H1 (cell line): ENCODE measurements at regions not wholly inside any gene's neighbourhood (a gene's known extent, or its start where the extent isn't known, plus 50 kb on each side); places are given as distances from the start of the nearest gene placed in this dataset.

Source experiments
- CTCF ChIA-PET: fragments of 300-600 bp; sonication (Branson Sonifier 250); formaldehyde crosslinking; loops from one replicate; lab custom pipeline; 2021; ENCODE audit not compliant: partially characterized antibody; lab: Charles Lee
- POLR2A ChIA-PET: fragments of 300-600 bp; sonication (Branson Sonifier 250); formaldehyde crosslinking; loops from one replicate; lab custom pipeline; 2021; ENCODE audit warnings: inconsistent platforms; ENCODE audit not compliant: partially characterized antibody; lab: Charles Lee
- DNase-seq, 2 experiments: peaks; one replicate each; pipeline versions ENCODE4 v3.0.0 to v3.0.0-alpha.2; 2010 to 2022; ENCODE audit warnings: low spot score in 2 of 2, low read depth in 1 of 2, mixed read lengths in 1 of 2
- FAIRE-seq: peaks from 2 replicates; lab custom pipeline; 2011; peaks lifted over from hg19 to GRCh38; lab: Jason Lieb, UNC
- H2AFZ ChIP-seq: 2 replicates; pipeline ENCODE4 v1.8.1; 2012; ENCODE audit warnings: low read length, inconsistent platforms
- H2AK5ac ChIP-seq: 2 replicates; pipeline ENCODE4 v1.6.1; 2013; ENCODE audit warnings: low read depth, low read length
- H2BK120ac ChIP-seq: replicated peaks from 2 replicates; pipeline ENCODE3; 2013; ENCODE audit warnings: low read depth, low read length, inconsistent platforms
- H2BK12ac ChIP-seq: 2 replicates; pipeline ENCODE4 v1.6.1; 2013; ENCODE audit warnings: low read depth, low read length
- H2BK15ac ChIP-seq: 2 replicates; pipeline ENCODE4 v1.6.1; 2013; ENCODE audit warnings: low read length
- H2BK20ac ChIP-seq: 2 replicates; pipeline ENCODE4 v1.6.1; 2013; ENCODE audit warnings: low read length
- H2BK5ac ChIP-seq: 2 replicates; pipeline ENCODE4 v1.6.1; 2013; ENCODE audit warnings: low read depth, low read length
- H3K14ac ChIP-seq: 2 replicates; pipeline ENCODE4 v1.6.1; 2013; ENCODE audit warnings: inconsistent platforms; ENCODE audit not compliant: insufficient read length
- H3K18ac ChIP-seq: 2 replicates; pipeline ENCODE4 v1.6.1; 2013; ENCODE audit warnings: low read length; ENCODE audit errors: extremely low read depth
- H3K23ac ChIP-seq: 2 replicates; pipeline ENCODE4 v1.6.1; 2013; ENCODE audit warnings: inconsistent platforms; ENCODE audit not compliant: insufficient read length
- H3K23me2 ChIP-seq: 2 replicates; pipeline ENCODE4 v1.6.1; 2013; ENCODE audit warnings: low read depth, low read length
- H3K27ac ChIP-seq: 2 replicates; pipeline ENCODE4 v1.6.1; 2011; ENCODE audit warnings: low read depth, low read length, inconsistent platforms
- H3K27me3 ChIP-seq, 4 experiments: replicated peaks in 1 of 4; 1 replicate in 1 of 4; 2 replicates in 3 of 4; pipeline versions ENCODE4 v1.6.1 to v1.8.1; 2011 to 2013; ENCODE audit warnings: low read length in 3 of 4, mild to moderate bottlenecking in 3 of 4, inconsistent platforms in 2 of 4, mixed read lengths in 2 of 4, moderate library complexity in 1 of 4; ENCODE audit not compliant: control insufficient read depth in 3 of 4, insufficient read depth in 3 of 4; ENCODE audit errors: extremely low read depth in 1 of 4
- H3K36me3 ChIP-seq, 4 experiments: 2 replicates each; pipeline versions ENCODE4 v1.6.1 to v1.8.1; 2011 to 2013; ENCODE audit warnings: mild to moderate bottlenecking in 4 of 4, low read length in 3 of 4, moderate library complexity in 2 of 4, control low read depth in 1 of 4, inconsistent platforms in 1 of 4; ENCODE audit not compliant: insufficient read depth in 4 of 4, control insufficient read depth in 2 of 4
- H3K4ac ChIP-seq: replicated peaks from 2 replicates; pipeline ENCODE3; 2013; ENCODE audit warnings: low read length, low read depth, mixed read lengths, inconsistent platforms; ENCODE audit not compliant: insufficient read length
- H3K4me1 ChIP-seq, 4 experiments: replicated peaks in 1 of 4; 1 replicate in 1 of 4; 2 replicates in 3 of 4; pipeline versions ENCODE4 v1.6.1 to v1.8.1; 2011 to 2013; ENCODE audit warnings: low read length in 3 of 4, inconsistent platforms in 2 of 4, mixed read lengths in 1 of 4; ENCODE audit not compliant: insufficient read depth in 4 of 4, control insufficient read depth in 3 of 4
- H3K4me2 ChIP-seq, 2 experiments: 2 replicates each; pipeline versions ENCODE4 v1.6.1 to v1.8.1; 2011 to 2013; ENCODE audit warnings: low read depth in 2 of 2, low read length in 2 of 2, control low read depth in 1 of 2, inconsistent platforms in 1 of 2, mild to moderate bottlenecking in 1 of 2; ENCODE audit not compliant: insufficient read depth in 1 of 2
- H3K4me3 ChIP-seq, 4 experiments: fragments of 200-600, 300-600 bp in 1 of 4; sonication (generic), shearing (Covaris generic), sonication (Bioruptor Twin) in 1 of 4; 2 replicates each; pipeline versions ENCODE4 v1.5.1 to v1.8.1; 2011 to 2016; ENCODE audit warnings: low read length in 4 of 4, low read depth in 3 of 4, control low read depth in 2 of 4, inconsistent platforms in 2 of 4, mild to moderate bottlenecking in 2 of 4, mixed read lengths in 1 of 4, moderate library complexity in 1 of 4; ENCODE audit not compliant: insufficient read depth in 2 of 4; ENCODE audit errors: extremely low read depth in 1 of 4
- H3K56ac ChIP-seq: replicated peaks from 2 replicates; pipeline ENCODE3; 2013; ENCODE audit warnings: low read depth, mild to moderate bottlenecking, mixed read lengths, low read length, inconsistent platforms; ENCODE audit not compliant: insufficient read length
- H3K79me1 ChIP-seq: 2 replicates; pipeline ENCODE4 v1.6.1; 2013; ENCODE audit warnings: low read depth, low read length, control low read depth
- H3K79me2 ChIP-seq, 2 experiments: 2 replicates each; pipeline versions ENCODE4 v1.6.1 to v1.8.1; 2012 to 2013; ENCODE audit warnings: low read length in 2 of 2, mild to moderate bottlenecking in 2 of 2, inconsistent platforms in 1 of 2; ENCODE audit not compliant: insufficient read depth in 2 of 2, control insufficient read depth in 1 of 2
- H3K9ac ChIP-seq, 4 experiments: replicated peaks in 1 of 4; 1 replicate in 1 of 4; 2 replicates in 3 of 4; pipeline versions ENCODE4 v1.6.1 to v1.8.1; 2011 to 2013; ENCODE audit warnings: low read depth in 3 of 4, low read length in 3 of 4, control low read depth in 2 of 4, mild to moderate bottlenecking in 2 of 4, moderate library complexity in 2 of 4, inconsistent platforms in 1 of 4; ENCODE audit errors: extremely low read depth in 1 of 4
- H3K9me3 ChIP-seq, 2 experiments: 2 replicates each; pipeline versions ENCODE4 v1.6.1 to v1.8.1; 2012 to 2013; ENCODE audit warnings: mild to moderate bottlenecking in 2 of 2, moderate library complexity in 2 of 2, control low read depth in 1 of 2, inconsistent platforms in 1 of 2, low read depth in 1 of 2, low read length in 1 of 2, mixed read lengths in 1 of 2; ENCODE audit not compliant: insufficient read depth in 2 of 2
- H4K20me1 ChIP-seq, 2 experiments: replicated peaks in 1 of 2; 2 replicates each; pipeline versions ENCODE3 to v1.8.1; 2011 to 2013; ENCODE audit warnings: inconsistent platforms in 2 of 2, low read length in 2 of 2, mild to moderate bottlenecking in 1 of 2; ENCODE audit not compliant: insufficient read depth in 2 of 2, control insufficient read depth in 1 of 2
- H4K5ac ChIP-seq: 2 replicates; pipeline ENCODE4 v1.6.1; 2013; ENCODE audit warnings: low read length, low read depth, mixed read lengths, inconsistent platforms; ENCODE audit not compliant: insufficient read length
- H4K8ac ChIP-seq: 2 replicates; pipeline ENCODE4 v1.8.0; 2013; ENCODE audit warnings: mild to moderate bottlenecking, moderate library complexity, low read length, inconsistent platforms; ENCODE audit not compliant: insufficient read depth; ENCODE audit errors: extremely low read depth
- H4K91ac ChIP-seq: replicated peaks from 2 replicates; pipeline ENCODE3; 2013; ENCODE audit warnings: low read length, mixed read lengths, inconsistent platforms; ENCODE audit not compliant: insufficient read length
- BCL11A ChIP-seq, 2 experiments: IDR thresholded peaks; one replicate each; pipeline ENCODE4 v1.6.1; 2011; ENCODE audit warnings: low read depth in 2 of 2, low read length in 2 of 2, mild to moderate bottlenecking in 2 of 2
- GABPA ChIP-seq: IDR thresholded peaks from 2 replicates; pipeline ENCODE4 v1.6.1; 2011; ENCODE audit warnings: mild to moderate bottlenecking, low read length, moderate library complexity, borderline replicate concordance; ENCODE audit not compliant: insufficient read depth
- GTF2F1 ChIP-seq: IDR thresholded peaks from 2 replicates; pipeline ENCODE4 v1.6.1; 2012; ENCODE audit warnings: low read depth, low read length, improper control_type of control experiment, borderline replicate concordance
- KDM1A ChIP-seq: fragments of 200-600, 300-600 bp; sonication (generic); IDR thresholded peaks from 2 replicates; pipeline ENCODE4 v1.7.1; 2016; ENCODE audit warnings: mild to moderate bottlenecking, low read length, borderline replicate concordance
- RNF2 ChIP-seq: fragments of 200-900, 300-1000 bp; sonication (generic); IDR thresholded peaks from 2 replicates; pipeline ENCODE4 v1.7.1; 2016; ENCODE audit warnings: borderline replicate concordance, low read depth, mild to moderate bottlenecking, antibody characterized with exemption, low read length; ENCODE audit not compliant: poor library complexity, severe bottlenecking; ENCODE audit errors: missing control alignments
- WGBS, 2 experiments: shearing (Covaris generic) in 1 of 2; methylation state at CpG; one replicate each; pipeline versions ENCODE4 v1.1.6 to v1.1.7; 2013 to 2015; ENCODE audit warnings: low lambda C conversion rate in 2 of 2, mixed read lengths in 2 of 2, inconsistent platforms in 1 of 2, low coverage in 1 of 2, missing lambda C conversion rate in 1 of 2; ENCODE audit not compliant: insufficient replicate concordance in 2 of 2, insufficient coverage in 1 of 2, insufficient read length in 1 of 2; ENCODE audit errors: extremely low coverage in 1 of 2, missing lambda C conversion rate in 1 of 2; 5-methylcytosine and 5-hydroxymethylcytosine counted together

GRCh38 chr2:53312721-53313120, 454.9 kb upstream of the CHAC2 start:
- DNase-seq (no peak), FAIRE-seq (no peak)
- H3K4me1 ChIP-seq, result peaks cover 0 to 4% (median 0%) of the 10 kb centered on the region in 4 experiments; a peak in 1 of 7 replicates
- H3K4ac ChIP-seq, result no peak overlapping the region
- no peak overlapping the region for H3K18ac ChIP-seq
- H2BK15ac ChIP-seq, result no peak overlapping the region
- H3K14ac ChIP-seq, result no peak overlapping the region
- H2AK5ac ChIP-seq, result no peak overlapping the region
- no peak overlapping the region for H4K5ac ChIP-seq
- H2AFZ ChIP-seq, result no peak overlapping the region
- H2BK20ac ChIP-seq, result no peak overlapping the region
- no peak for TF ChIP-seq KDM1A
- TF ChIP-seq BCL11A (IDR thresholded peaks at IDR 0.05; ENCODE audit: low read depth in 2 of 2, low read length in 2 of 2), result no peak
- no peak for TF ChIP-seq GTF2F1
- no peak for TF ChIP-seq RNF2
- TF ChIP-seq GABPA, result no peak
- no peak overlapping the region for H3K27ac ChIP-seq
- H3K27me3 ChIP-seq, result peaks cover 0 to 2% (median 0%) of the 10 kb centered on the region in 4 experiments; a peak in 1 of 7 replicates
- POLR2A ChIA-PET, result no interaction called here
- CTCF ChIA-PET, result no interaction called here
- no peaks in the 10 kb centered on the region for H3K36me3 ChIP-seq
- no peaks in the 10 kb centered on the region for H3K23me2 ChIP-seq
- H4K8ac ChIP-seq, result no peak overlapping the region
- no peak overlapping the region for H3K4me3 ChIP-seq
- H4K20me1 ChIP-seq, result no peaks in the 10 kb centered on the region
- H2BK120ac ChIP-seq, result no peak overlapping the region
- H4K91ac ChIP-seq, result no peak overlapping the region
- no peaks in the 10 kb centered on the region for H3K9me3 ChIP-seq
- H2BK12ac ChIP-seq, result no peak overlapping the region
- no peak overlapping the region for H3K56ac ChIP-seq
- no peak overlapping the region for H3K9ac ChIP-seq
- 93% methylated on average over 5 of the region's 5 CpGs; no CpG with 5 or more reads in 1 of the 2 experiments for WGBS, 2 experiments
- H3K23ac ChIP-seq, result no peak overlapping the region
- H3K79me1 ChIP-seq, result no peaks in the 10 kb centered on the region
- no peaks in the 10 kb centered on the region for H3K79me2 ChIP-seq
- H2BK5ac ChIP-seq, result no peak overlapping the region
- H3K4me2 ChIP-seq, result no peak overlapping the region
